Stomach (tissue), 4 donors: ENCODE measurements at regions not wholly inside any gene's neighbourhood (a gene's known extent, or its start where the extent isn't known, plus 50 kb on each side); places are given as distances from the start of the nearest gene placed in this dataset.

Experiments used
- POLR2AphosphoS5 ChIP-seq, 3 donors: sonication (generic); formaldehyde crosslinking; IDR thresholded peaks; one replicate each; pipeline ENCODE4 v1.6.1; 2016; ENCODE audit warnings: antibody characterized with exemption in 3 of 3
- TF ChIP-seq, protein P1 (sequence below), 7 experiments: fragments of 450-650 bp in 4 of 7; fragments of 200-600 bp in 3 of 7; sonication (generic) in 3 of 7; IDR thresholded peaks; one replicate each; pipeline ENCODE4 v1.5.1; 2016 to 2019; ENCODE audit warnings: antibody characterized with exemption in 7 of 7, control low read depth in 2 of 7, mild to moderate bottlenecking in 1 of 7

DNA sequence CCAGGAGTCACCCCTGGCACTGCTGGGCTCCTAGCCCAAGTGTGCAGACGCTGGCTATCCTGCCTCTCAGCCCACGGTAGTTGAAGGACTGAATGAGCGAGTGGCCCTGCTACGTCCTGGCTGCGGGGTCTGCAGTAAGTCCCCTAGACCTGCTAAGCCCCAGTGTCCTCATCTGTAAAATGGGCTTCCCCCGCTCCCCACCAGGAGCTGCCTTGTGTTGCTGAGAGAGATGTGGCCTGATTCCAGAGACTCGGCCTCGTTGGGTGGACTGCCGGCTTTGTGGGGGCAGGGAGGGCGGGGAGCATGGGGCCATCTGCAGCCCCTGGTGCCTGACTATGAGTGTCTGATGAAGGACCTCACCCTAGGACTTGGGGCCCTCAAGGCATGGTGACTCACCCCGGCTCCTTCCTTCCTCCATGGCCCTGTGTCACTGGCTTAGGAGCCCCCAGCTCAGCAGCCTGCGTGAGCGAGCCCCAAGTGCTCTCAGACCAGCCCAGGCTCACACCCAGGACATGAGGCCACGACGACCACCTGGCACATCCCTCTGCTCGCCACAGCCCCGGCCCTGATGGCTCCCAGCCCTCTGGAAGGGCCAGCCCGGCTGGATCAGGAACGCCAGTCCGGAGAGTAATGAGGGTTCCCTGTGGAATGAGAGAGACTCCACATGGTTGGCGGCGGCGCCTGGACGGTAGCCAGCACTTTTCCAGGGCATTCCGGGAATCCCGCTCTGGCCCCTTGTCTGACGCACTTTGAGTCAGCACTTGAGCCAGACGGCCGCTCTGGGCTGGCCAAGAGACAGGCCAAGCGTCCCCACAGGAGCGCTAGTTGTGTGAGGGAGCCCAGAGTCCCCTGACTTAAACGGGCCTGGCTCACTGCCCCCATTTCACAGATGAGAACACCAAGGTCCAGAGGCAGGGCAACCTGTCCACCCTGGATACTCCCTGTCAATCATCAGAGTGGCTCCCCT, 50.5 kb upstream of the SHISAL1 start:
- TF ChIP-seq, protein P1, sequence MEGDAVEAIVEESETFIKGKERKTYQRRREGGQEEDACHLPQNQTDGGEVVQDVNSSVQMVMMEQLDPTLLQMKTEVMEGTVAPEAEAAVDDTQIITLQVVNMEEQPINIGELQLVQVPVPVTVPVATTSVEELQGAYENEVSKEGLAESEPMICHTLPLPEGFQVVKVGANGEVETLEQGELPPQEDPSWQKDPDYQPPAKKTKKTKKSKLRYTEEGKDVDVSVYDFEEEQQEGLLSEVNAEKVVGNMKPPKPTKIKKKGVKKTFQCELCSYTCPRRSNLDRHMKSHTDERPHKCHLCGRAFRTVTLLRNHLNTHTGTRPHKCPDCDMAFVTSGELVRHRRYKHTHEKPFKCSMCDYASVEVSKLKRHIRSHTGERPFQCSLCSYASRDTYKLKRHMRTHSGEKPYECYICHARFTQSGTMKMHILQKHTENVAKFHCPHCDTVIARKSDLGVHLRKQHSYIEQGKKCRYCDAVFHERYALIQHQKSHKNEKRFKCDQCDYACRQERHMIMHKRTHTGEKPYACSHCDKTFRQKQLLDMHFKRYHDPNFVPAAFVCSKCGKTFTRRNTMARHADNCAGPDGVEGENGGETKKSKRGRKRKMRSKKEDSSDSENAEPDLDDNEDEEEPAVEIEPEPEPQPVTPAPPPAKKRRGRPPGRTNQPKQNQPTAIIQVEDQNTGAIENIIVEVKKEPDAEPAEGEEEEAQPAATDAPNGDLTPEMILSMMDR (IDR thresholded peaks at IDR 0.05), result no peak
- TF ChIP-seq POLR2AphosphoS5 (IDR thresholded peaks at IDR 0.05), result peak; percentile 63 to 91 (median 88)
